GM18507 (cell line): ENCODE measurements at regions not wholly inside any gene's neighbourhood (a gene's known extent, or its start where the extent isn't known, plus 50 kb on each side); places are given as distances from the start of the nearest gene placed in this dataset.

Source experiments
- DNase-seq: peaks from one replicate; pipeline ENCODE4 v3.0.0; 2011; ENCODE audit warnings: low read depth; ENCODE audit not compliant: insufficient read length; ENCODE audit errors: extremely low spot score
- FAIRE-seq: peaks from 2 replicates; lab custom pipeline; 2011; peaks lifted over from hg19 to GRCh38; lab: Jason Lieb, UNC

DNA sequence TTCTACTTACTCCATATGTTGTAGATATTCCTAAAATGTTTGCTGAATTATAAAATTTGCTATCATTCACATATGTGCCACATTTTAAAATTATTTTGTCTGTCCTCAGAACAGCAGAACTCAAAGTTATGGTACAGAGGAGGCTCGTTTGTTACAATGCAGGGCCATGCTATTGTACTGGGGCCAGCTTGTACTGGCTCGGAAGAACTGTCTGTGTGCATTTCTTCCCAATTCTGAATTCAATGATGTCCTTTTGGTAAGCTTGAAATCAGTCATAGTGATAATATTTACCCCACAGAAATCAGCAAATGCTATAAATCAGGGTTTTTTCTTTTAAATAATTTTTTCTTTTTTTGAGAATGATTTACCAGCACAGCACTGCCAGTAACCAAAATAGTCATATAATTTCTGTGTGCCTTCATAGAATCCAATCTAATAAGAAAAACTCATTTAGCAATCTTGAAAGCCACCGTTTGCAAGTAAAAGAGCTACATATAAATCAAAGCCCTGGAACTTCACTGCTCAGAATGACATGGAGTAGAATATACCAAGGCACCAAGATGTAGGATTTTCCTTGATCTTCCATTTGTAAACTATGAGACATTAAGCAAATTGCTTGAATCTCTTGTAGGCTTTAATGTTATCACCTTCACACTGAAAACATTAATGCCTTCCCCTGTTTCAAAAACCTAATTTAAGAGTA is 90.7 kb upstream of the EPHA4 start:
- FAIRE-seq: no peak
- DNase-seq: no peak

GRCh38 chr2:221657806-221658205 is 85.7 kb upstream of the EPHA4 start:
- FAIRE-seq (no peak), DNase-seq (no peak)

DNA sequence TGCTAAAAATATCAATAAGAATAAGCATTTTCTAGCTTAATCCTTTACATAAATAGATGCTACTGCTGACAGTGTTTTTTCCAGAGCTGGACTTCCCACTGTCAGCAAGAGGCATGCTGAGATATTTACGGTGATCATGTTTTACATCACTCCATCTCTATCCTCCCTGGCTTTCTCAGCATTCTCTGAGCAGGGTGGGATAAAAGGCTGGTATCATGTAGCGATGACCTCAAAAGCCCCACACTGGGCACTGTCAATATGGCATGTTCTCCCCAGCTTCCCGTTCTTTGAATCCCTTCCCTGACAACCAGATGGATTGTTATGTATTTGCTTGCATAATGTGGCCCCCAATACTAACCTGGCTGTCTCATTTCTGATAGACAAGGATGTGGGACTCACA is 83.2 kb upstream of the EPHA4 start:
- FAIRE-seq (no peak), DNase-seq (no peak)

DNA sequence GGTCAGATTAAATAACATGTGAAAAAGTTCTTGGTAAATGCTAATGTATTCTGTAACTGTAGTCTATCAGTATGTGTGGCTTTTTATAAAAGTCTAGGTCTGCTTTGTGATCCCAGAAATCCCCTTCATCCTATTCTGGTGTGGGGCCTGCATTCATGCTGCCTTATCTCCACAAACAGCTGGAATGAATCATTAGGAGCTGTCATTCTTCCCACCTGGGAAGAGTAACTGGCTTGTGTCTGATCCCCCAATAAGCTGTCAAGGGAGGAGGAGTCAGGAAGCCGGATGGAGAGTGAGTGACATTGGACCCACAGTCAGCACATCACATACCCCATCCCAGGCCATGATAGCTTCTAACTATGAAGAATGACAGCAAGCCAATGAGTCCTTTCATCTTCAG is 81.1 kb upstream of the EPHA4 start:
- FAIRE-seq: no peak

GRCh38 chr2:221649051-221649775 is 77.1 kb upstream of the EPHA4 start:
- FAIRE-seq (no peak), DNase-seq (no peak)

More for the DNA sequence above, 81.1 kb upstream of the EPHA4 start:
- DNase-seq: no peak

DNA sequence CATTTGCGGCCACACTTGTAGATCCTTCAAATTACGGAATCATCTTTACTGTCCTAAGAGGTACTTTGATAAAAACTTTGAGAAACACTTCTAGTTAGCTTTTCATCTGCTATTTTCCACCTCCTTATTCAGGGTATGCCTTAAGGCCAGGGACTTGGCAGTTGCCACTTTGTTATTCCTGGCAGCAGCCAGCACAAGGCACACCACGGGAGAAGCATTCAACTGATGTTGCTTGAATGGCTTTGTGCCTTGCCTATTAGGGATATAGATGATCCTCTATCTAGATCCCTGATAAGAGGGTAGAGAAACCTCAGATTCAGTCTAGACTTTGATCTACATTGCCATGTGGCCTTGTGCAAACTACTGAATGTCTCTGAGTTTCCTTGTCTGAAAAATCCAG is 70.3 kb upstream of the EPHA4 start:
- FAIRE-seq: no peak
- no peak for DNase-seq

DNA sequence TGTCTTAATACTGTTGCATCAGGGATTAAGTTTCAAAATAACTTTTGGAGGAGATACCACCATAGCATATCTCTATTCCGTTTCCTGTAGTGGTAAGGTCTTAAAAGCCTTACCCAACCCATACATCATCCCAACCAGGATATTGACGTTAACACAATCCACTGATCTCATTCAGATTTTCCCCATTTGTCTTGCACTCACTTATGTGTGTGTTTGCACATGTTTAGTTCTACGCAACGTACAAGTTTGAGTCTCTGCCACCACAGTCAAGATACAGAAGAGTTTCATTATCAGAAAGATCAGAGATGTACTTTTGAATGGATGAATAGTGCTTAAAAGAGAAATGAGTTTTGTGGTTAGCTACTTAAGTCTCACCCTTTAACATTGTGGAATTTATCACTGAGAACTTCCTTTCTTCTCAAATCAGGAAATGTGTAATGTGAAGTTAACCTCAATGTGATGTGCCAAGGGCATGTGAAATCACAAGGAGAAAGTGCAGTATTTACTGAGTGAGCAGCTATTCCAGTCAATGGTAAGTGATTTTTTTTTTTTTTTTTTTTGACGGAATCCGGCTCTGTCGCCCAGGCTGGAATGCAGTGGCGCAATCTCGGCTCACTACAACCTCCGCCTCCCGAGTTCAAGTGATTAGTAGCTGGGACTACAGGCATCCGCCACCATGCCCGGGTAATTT is 69.2 kb upstream of the EPHA4 start:
- DNase-seq: no peak
- FAIRE-seq: no peak

- FAIRE-seq: no peak
- no peak for DNase-seq
Observed at GRCh38 chr2:221640686-221641085, 68.6 kb upstream of the EPHA4 start.

DNA sequence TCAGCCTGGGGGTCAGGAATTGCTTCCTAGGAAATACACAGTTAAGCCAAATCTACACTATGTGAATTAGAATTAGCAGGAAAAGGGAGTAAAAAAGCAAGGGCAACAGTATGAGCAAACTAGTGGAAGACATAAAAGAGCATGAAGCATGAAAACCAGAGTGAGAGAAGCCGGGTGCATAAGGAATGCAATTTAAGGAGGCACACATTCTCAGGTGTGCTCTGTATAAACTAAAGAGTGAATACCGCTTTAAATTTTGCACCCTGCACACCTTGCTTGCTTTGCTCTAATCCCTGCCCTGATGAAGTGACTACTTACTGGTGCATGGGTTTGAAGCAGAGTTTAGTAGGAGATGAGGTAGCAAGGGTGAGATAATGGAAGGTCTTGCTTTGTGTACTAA is 65.7 kb upstream of the EPHA4 start:
- no peak for FAIRE-seq
- DNase-seq: no peak

GRCh38 chr2:221635949-221636348 is 63.8 kb upstream of the EPHA4 start:
- no peak for FAIRE-seq

DNA sequence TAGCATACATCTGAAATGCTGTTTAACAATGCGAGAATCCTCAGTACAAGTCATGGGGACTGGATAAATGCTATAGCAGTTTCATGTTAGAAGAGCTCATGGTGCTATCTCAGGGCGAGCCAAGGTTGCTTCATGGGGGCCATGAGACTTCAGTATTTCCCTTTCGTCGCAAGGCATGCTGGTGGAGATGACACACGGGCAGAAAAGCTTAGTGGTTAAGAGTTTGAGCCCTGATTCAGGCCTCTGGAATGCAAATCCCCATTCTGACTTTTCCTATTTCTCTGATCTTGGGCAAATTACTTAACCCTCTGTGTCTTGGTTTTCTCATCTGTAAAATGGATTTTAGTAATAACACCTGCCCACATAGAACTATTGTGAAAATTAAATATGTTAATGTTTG is 57.4 kb upstream of the EPHA4 start:
- DNase-seq: no peak
- no peak for FAIRE-seq

More at GRCh38 chr2:221635949-221636348, 63.8 kb upstream of the EPHA4 start:
- DNase-seq: no peak

DNA sequence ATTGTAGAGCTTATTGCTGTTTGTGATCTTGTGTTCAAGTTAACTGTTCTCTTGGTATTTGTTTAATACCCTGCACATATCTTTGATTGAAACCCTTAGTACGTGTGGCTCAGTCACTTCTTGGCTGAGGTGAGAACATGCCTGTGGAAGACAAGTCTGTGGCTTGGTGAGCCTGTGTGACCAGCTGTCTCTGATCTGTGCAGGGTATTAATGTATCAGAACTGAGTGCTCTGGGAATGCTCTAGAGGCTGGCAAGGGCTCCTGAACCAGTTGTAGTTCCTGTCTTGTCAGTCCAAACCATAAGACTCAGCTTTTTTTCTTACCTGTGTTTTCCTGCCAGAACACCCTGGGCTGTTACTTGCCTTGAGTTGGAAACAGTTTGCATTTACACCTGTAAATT is 52.4 kb upstream of the EPHA4 start:
- FAIRE-seq: no peak
- no peak for DNase-seq
